B cell (primary cell): ENCODE measurements at regions not wholly inside any gene's neighbourhood (a gene's known extent, or its start where the extent isn't known, plus 50 kb on each side); places are given as distances from the start of the nearest gene placed in this dataset.

Experiments
- ATAC-seq: fragments of 200-7000 bp; cut with Tn5 transposase; one replicate; pipeline ENCODE4 v1.10.0; 2021; ENCODE audit warnings: low read depth, mild to moderate bottlenecking, moderate number of reproducible peaks, moderate library complexity
- CTCF ChIA-PET: fragments of 350-600 bp; sonication (Branson Sonifier 250); formaldehyde crosslinking; loops from one replicate; lab custom pipeline; 2021; ENCODE audit warnings: antibody characterized with exemption, inconsistent platforms; lab: Charles Lee
- POLR2A ChIA-PET: fragments of 350-600 bp; sonication (Branson Sonifier 250); formaldehyde crosslinking; loops from one replicate; lab custom pipeline; 2021; ENCODE audit warnings: antibody characterized with exemption; lab: Charles Lee
- DNase-seq: peaks from one replicate; pipeline ENCODE4 v3.0.0; 2013
- H2AFZ ChIP-seq: 2 replicates; pipeline ENCODE4 v1.6.1; 2012; ENCODE audit warnings: mild to moderate bottlenecking, low read depth, low read length; ENCODE audit not compliant: insufficient read depth, poor library complexity, severe bottlenecking
- H3K27ac ChIP-seq, 2 donors: 1 replicate in 1 of 2; 2 replicates in 1 of 2; pipeline ENCODE4 v1.5.1; 2012 to 2013; ENCODE audit warnings: low read length in 2 of 2, mild to moderate bottlenecking in 2 of 2, moderate library complexity in 1 of 2
- H3K27me3 ChIP-seq, 4 experiments: fragments of 200-600 bp in 1 of 4; sonication (generic) in 1 of 4; replicated peaks in 1 of 4; 1 replicate in 2 of 4; 2 replicates in 2 of 4; pipeline versions ENCODE4 v1.6.1 to v1.7.0; 2013 to 2016; ENCODE audit warnings: low read length in 3 of 4, mild to moderate bottlenecking in 2 of 4, mixed read lengths in 1 of 4, moderate library complexity in 1 of 4; ENCODE audit not compliant: insufficient read depth in 4 of 4, control insufficient read depth in 3 of 4; ENCODE audit errors: control extremely low read depth in 1 of 4
- H3K36me3 ChIP-seq, 2 experiments: replicated peaks in 1 of 2; 1 replicate in 1 of 2; 2 replicates in 1 of 2; pipeline versions ENCODE4 v1.6.1 to v1.7.1; 2013; ENCODE audit warnings: low read length in 1 of 2; ENCODE audit not compliant: insufficient read depth in 2 of 2, control insufficient read depth in 1 of 2; ENCODE audit errors: control extremely low read depth in 1 of 2, extremely low read depth in 1 of 2
- H3K4me1 ChIP-seq, 2 donors: fragments of 200-600 bp in 1 of 2; sonication (generic) in 1 of 2; 1 replicate in 1 of 2; 2 replicates in 1 of 2; pipeline versions ENCODE4 v1.5.1 to v1.6.1; 2013 to 2017; ENCODE audit warnings: low read length in 2 of 2; ENCODE audit not compliant: control insufficient read depth in 2 of 2, insufficient read depth in 2 of 2
- H3K4me2 ChIP-seq: replicated peaks from 2 replicates; pipeline ENCODE3; 2012; ENCODE audit warnings: mild to moderate bottlenecking, low read depth, low read length; ENCODE audit not compliant: poor library complexity, severe bottlenecking
- H3K4me3 ChIP-seq, 5 experiments: fragments of 200-600 bp in 1 of 5; sonication (generic) in 1 of 5; 1 replicate in 3 of 5; 2 replicates in 2 of 5; pipeline versions ENCODE4 v1.5.1 to v1.7.0; 2011 to 2016; ENCODE audit warnings: low read length in 4 of 5, mild to moderate bottlenecking in 4 of 5, low read depth in 2 of 5, control low read depth in 1 of 5, moderate library complexity in 1 of 5; ENCODE audit not compliant: insufficient read depth in 1 of 5; ENCODE audit errors: control extremely low read depth in 1 of 5, extremely low read depth in 1 of 5
- H3K79me2 ChIP-seq: fragments of 200-600 bp; sonication (generic); one replicate; pipeline ENCODE4 v1.6.0; 2016; ENCODE audit warnings: low read length; ENCODE audit not compliant: control insufficient read depth, insufficient read depth
- H3K9ac ChIP-seq: fragments of 200-600 bp; sonication (generic); 2 replicates; pipeline ENCODE4 v1.6.1; 2017; ENCODE audit warnings: mild to moderate bottlenecking, low read length, moderate library complexity
- H3K9me3 ChIP-seq, 3 donors: one replicate each; pipeline versions ENCODE4 v1.6.1 to v1.7.1; 2013; ENCODE audit warnings: low read length in 2 of 3; ENCODE audit not compliant: control insufficient read depth in 2 of 3, insufficient read depth in 1 of 3; ENCODE audit errors: control extremely low read depth in 1 of 3
- H4K20me1 ChIP-seq: 2 replicates; pipeline ENCODE4 v1.6.0; 2012; ENCODE audit warnings: mild to moderate bottlenecking, low read length; ENCODE audit not compliant: insufficient read depth, control insufficient read depth, poor library complexity, severe bottlenecking
- H3K27ac Mint-ChIP-seq: one replicate; pipeline ENCODE4 v1.8.0; 2021; ENCODE audit warnings: mixed read lengths
- H3K27me3 Mint-ChIP-seq: one replicate; pipeline ENCODE4 v1.8.0; 2021; ENCODE audit warnings: mixed read lengths
- H3K4me1 Mint-ChIP-seq: one replicate; pipeline ENCODE4 v1.8.0; 2021; ENCODE audit warnings: mixed read lengths
- H3K4me3 Mint-ChIP-seq: one replicate; pipeline ENCODE4 v1.8.0; 2021; ENCODE audit warnings: mixed read lengths
- H3K9me3 Mint-ChIP-seq: one replicate; pipeline ENCODE4 v1.8.0; 2022; ENCODE audit warnings: mixed read lengths; ENCODE audit not compliant: insufficient read depth
- CTCF ChIP-seq: fragments of 200-600 bp; IDR thresholded peaks from one replicate; pipeline ENCODE4 v1.8.0; 2022; ENCODE audit warnings: antibody characterized with exemption, mild to moderate bottlenecking
- EZH2 ChIP-seq: IDR thresholded peaks from 2 replicates; pipeline ENCODE4 v1.6.1; 2012; ENCODE audit warnings: borderline replicate concordance, low read depth, mild to moderate bottlenecking, moderate library complexity, low read length; ENCODE audit not compliant: insufficient read depth, poor library complexity, severe bottlenecking
- WGBS: methylation state at CpG from one replicate; pipeline ENCODE4 v1.1.5; 2013; ENCODE audit warnings: missing lambda C conversion rate; ENCODE audit not compliant: insufficient coverage; 5-methylcytosine and 5-hydroxymethylcytosine counted together
- intact Hi-C: fragments of 100-400 bp; cut with micrococcal nuclease; formaldehyde crosslinking; loops from one replicate; pipeline ENCODE4 v1.10.0; 2022

- no peaks in the 10 kb centered on the region for H3K4me1 ChIP-seq
- ChIA-PET CTCF (no interaction called here), POLR2A (no interaction called here)
- H3K36me3 ChIP-seq: no peaks in the 10 kb centered on the region
- H3K9me3 Mint-ChIP-seq: peaks cover 3% of the 10 kb centered on the region
- no peaks in the 10 kb centered on the region for H3K79me2 ChIP-seq
- no peak overlapping the region for H3K27ac ChIP-seq
- ATAC-seq (no peak), DNase-seq (no peak)
- no peak overlapping the region for H3K4me2 ChIP-seq
- no peak overlapping the region for H3K4me3 Mint-ChIP-seq
- no CpG with 5 or more reads among the region's 2 CpGs for WGBS
- no peak overlapping the region for H2AFZ ChIP-seq
- H3K4me1 Mint-ChIP-seq: no peaks in the 10 kb centered on the region
- H3K27ac Mint-ChIP-seq: no peak overlapping the region
- H3K9me3 ChIP-seq: no peaks in the 10 kb centered on the region
- no peaks in the 10 kb centered on the region for H3K27me3 Mint-ChIP-seq
- TF ChIP-seq CTCF (no peak), EZH2 (no peak)
- no peaks in the 10 kb centered on the region for H4K20me1 ChIP-seq
- H3K27me3 ChIP-seq: no peaks in the 10 kb centered on the region
- no peak overlapping the region for H3K9ac ChIP-seq
- intact Hi-C loops: no loop called here
- H3K4me3 ChIP-seq: no peak overlapping the region
Measured at GRCh38 chrX:25558137-25558536, 542.4 kb upstream of the ARX start.

GRCh38 chrX:25561190-25561589 is 545.4 kb upstream of the ARX start:
- TF ChIP-seq EZH2: no peak
- no peak for TF ChIP-seq CTCF
- H3K9ac ChIP-seq: no peak overlapping the region
- no CpG with 5 or more reads among the region's 1 CpG for WGBS
- H3K36me3 ChIP-seq: no peaks in the 10 kb centered on the region
- H3K79me2 ChIP-seq: no peaks in the 10 kb centered on the region
- H3K9me3 Mint-ChIP-seq: peaks cover 3% of the 10 kb centered on the region
- ATAC-seq (no peak), DNase-seq (no peak)
- intact Hi-C loops: no loop called here
- no peaks in the 10 kb centered on the region for H3K27me3 ChIP-seq
- H3K4me3 Mint-ChIP-seq: no peak overlapping the region
- POLR2A ChIA-PET: no interaction called here
- H2AFZ ChIP-seq: no peak overlapping the region
- H3K9me3 ChIP-seq: no peaks in the 10 kb centered on the region
- H3K27me3 Mint-ChIP-seq: no peaks in the 10 kb centered on the region
- H4K20me1 ChIP-seq: no peaks in the 10 kb centered on the region
- H3K4me2 ChIP-seq: no peak overlapping the region
- no peak overlapping the region for H3K27ac ChIP-seq
- CTCF ChIA-PET: no interaction called here
- no peaks in the 10 kb centered on the region for H3K4me1 ChIP-seq
- H3K27ac Mint-ChIP-seq: no peak overlapping the region
- no peak overlapping the region for H3K4me3 ChIP-seq
- no peaks in the 10 kb centered on the region for H3K4me1 Mint-ChIP-seq
